Activated T-cell treated with anti-CD3 and anti-CD28 coated beads for 1 hour (primary cell): ENCODE measurements at regions not wholly inside any gene's neighbourhood (a gene's known extent, or its start where the extent isn't known, plus 50 kb on each side); places are given as distances from the start of the nearest gene placed in this dataset.
"Not testable (repeated sequence)": the region's sequence is repeated elsewhere in the genome, so short reads cannot be mapped to it uniquely, and the experiment has no call there.

Source experiments
- DNase-seq: peaks from one replicate; pipeline ENCODE4 v3.0.0-alpha.2; 2020; ENCODE audit warnings: low read depth

- no peak for DNase-seq
Observed at GRCh38 chr9:96131825-96132224, 170.2 kb downstream of the HSD17B3 start.

GRCh38 chr9:96130970-96131369 is 171.0 kb downstream of the HSD17B3 start:
- DNase-seq, result no peak

GRCh38 chr9:96129747-96130146 is 172.2 kb downstream of the HSD17B3 start:
- DNase-seq, result no peak

GRCh38 chr9:96128880-96129279 is 173.1 kb downstream of the HSD17B3 start:
- no peak for DNase-seq

- DNase-seq, result no peak
Observed at GRCh38 chr9:96126321-96126881, 175.6 kb downstream of the HSD17B3 start.

DNA sequence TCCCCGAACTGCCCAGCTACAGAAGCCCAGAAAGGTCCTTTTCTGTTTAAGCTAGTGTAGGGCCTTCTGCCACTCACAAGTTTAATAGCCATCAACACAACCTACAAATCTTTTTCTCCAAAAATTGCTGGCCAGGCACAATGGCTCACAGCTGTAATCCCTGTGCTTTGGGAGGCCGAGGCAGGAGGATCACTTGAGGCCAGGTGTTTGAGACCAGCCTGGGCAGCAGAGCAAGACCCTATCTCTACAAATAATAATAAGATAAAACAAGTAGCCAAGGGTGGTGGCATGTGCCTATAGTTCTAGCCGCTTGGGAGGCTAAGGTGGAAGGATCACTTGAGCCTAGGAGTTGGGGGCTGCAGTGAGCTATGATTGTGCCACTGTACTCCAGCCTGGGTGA is 176.4 kb downstream of the HSD17B3 start:
- no peak for DNase-seq

GRCh38 chr9:96122751-96123150 is 179.2 kb downstream of the HSD17B3 start:
- DNase-seq, result no peak

GRCh38 chr9:96122282-96122681 is 179.7 kb downstream of the HSD17B3 start:
- no peak for DNase-seq

GRCh38 chr9:96121136-96121535 is 180.8 kb downstream of the HSD17B3 start:
- DNase-seq, result no peak

DNA sequence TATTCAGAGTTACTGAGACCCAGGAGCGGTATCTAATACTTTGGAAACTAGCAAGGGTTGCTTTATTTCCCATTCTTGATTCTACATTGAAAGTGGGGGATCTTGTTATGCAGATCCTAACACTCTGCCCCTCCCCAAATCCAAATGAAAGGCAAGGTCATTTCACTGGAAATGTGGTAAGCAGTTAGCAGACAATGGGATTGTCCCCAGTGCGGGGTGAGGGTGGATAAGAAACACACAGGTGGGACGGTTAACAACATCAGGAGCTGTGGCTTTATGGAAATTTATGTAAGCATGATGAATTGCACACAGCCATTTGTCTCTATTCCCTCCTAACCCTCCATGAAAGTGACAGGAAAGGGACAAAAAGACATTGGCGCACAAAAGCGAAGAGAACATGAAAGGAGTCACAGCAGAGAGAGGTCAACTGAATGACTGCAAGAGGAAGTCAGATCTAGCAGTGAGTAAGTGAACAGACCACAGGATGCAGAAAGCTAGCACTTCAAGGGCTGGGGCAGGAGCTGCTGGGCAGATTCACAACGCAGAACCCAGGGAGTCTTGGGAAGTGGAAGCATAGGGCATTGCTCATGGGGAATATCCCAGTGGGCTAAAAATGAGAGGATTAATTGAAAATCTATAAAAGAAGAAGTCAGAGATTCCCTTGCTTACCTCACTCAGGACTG is 184.4 kb downstream of the HSD17B3 start:
- DNase-seq, result no peak

- no peak for DNase-seq
Observed at GRCh38 chr9:96116275-96117064, 185.5 kb downstream of the HSD17B3 start.

DNA sequence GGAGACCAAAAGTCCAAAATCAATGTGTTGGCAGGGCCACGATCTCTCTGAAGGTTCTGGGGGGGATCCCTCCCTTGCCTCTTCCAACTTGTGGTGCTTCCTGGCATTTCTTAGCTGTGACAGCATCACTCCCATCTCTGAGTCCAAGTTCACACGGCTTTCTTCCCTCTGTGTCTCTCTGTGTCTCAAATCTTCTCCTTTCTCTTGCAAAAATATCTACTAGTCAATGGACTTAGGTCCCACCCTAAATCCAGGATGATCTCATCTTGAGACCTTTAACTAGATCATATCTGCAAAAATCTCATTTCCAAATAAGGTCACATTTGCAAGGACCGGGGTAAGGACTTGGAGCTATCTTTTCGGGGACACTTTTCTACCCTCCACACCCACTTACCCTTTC is 186.1 kb downstream of the HSD17B3 start:
- no peak for DNase-seq

DNA sequence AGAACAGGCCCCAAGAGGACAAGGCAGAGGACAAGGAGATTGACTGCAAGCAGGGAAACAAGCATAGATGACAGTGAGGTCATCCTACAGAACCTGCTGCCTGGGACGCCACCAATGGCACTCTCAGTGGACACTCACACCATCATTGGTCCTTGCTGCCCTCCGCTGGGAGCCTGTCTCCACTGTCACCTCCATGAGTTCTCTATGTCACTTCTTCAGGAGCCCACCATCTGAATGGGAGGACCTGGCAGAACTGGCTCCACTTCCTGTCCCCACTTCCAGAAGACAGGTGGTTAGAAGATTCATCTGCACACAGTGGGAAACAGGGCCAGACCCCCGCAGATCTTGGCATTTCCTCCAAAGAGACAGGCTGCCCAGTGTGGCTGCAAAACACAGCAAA is 188.9 kb downstream of the HSD17B3 start:
- no peak for DNase-seq

DNA sequence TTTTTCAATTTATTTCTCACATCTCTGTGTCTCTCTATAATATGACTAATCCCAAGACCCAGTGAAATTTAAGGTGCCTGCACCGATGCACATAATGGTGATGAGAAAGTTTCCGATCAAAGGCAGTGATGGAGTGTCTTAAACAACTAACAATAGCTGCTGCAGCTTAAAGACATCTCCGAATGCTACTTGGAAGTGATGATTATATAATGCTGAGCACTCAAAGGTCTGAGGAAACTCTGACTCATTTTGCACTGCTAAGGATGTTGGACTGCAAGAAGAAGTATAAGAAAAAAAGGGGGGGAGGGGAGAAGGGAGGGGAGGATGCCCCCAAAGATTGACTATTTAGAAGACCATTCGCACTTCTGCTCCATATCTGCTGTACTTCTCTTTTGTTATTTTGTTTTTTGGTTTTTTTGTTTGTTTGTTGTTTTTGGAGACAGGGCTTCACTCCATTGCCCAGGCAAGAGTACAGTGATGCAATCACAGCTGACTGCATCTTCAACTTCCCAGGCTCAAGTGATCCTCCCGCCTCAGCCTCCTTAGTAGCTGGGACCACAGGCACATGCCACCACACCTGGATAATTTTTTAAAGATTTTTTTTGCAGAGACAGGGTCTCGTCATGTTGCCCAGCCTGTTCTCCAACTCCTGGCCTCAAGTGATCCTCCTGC is 192.2 kb downstream of the HSD17B3 start:
- DNase-seq, result no peak

DNA sequence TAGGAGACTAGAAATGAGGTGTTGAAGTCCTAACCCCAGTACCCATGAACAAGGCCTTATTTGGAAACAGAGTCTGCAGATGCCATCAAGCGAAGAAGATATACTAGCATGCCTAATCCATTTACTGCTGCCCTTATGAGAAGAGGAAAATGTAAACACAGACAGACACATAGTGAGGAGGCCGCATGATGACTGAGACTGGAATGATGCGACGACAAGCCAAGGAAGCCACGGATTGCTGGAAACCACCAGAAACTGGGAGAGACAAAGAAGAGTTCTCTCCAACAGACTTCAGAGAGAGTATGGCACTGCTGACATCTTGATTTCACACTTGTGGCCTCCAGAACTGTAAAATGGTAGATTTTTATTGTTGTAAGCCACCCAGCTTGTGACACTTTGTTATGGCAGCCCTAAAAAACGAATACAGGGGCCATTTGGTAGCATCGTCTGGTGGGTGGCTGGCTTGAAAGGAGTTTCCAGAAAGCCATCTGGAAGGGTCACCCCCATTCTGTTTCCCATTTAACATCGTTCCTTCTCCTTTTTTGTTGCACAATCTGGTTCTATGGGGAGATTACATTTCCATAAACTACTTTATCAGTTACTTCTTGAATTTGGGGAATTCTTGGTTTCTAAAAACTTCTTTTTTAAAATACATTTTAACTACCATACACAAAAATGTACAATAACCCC is 193.1 kb downstream of the HSD17B3 start:
- DNase-seq, result no peak

GRCh38 chr9:96107436-96107835 is 194.5 kb downstream of the HSD17B3 start:
- DNase-seq, result no peak

- DNase-seq, result no peak
Observed at GRCh38 chr9:96100385-96101300, 201.3 kb downstream of the HSD17B3 start.

GRCh38 chr9:96090630-96091029 is 211.3 kb downstream of the HSD17B3 start:
- DNase-seq, result not testable (repeated sequence)

- no peak for DNase-seq
Observed at GRCh38 chr9:96089452-96090085, 212.4 kb downstream of the HSD17B3 start.

- no peak for DNase-seq
Observed at GRCh38 chr9:96088510-96088909, 213.0 kb downstream of the ERCC6L2 start.
